ENCODE measurements at regions not wholly inside any gene's neighbourhood (a gene's known extent, or its start where the extent isn't known, plus 50 kb on each side); places are given as distances from the start of the nearest gene placed in this dataset.

DNA sequence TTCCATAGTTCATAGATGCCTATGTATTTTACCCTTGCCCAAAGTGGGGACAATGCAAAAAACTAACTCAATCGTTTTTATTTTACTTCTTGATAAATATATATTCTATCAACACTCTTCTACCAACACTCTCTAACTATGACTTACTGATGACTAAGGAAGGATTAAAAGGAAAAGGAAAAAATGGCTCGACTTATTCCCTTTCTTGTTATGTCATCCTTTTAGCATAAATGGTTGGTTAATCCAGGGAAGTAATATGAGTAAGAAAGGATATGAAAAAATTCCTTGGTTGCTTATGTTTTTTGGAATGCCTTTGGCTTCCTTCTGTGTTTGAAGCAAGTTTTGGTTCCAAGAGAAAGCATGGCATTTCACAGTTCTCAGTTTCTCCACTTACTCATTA lies 1087.1 kb downstream of the C4orf33 start:
- intact Hi-C loops (cut with micrococcal nuclease) (no loop called here), dilution Hi-C loops (cut with HindIII; ENCODE audit: low sequenced_read_pairs, unreplicated experiment) (no loop called here), in situ Hi-C loops (cut with MboI; ENCODE audit: low sequenced_read_pairs) (no loop called here)
- Histone ChIP-seq H2BK20ac (ENCODE audit: low read depth, low read length) (no peak overlapping the region), H4K91ac (ENCODE audit: insufficient read depth, low read depth, low read length) (no peak overlapping the region), H3K9me3 (ENCODE audit: control insufficient read depth, insufficient read depth, low read length) (no peaks in the 10 kb centered on the region), H3K79me1 (ENCODE audit: low read depth in 1 of 2, low read length in 2 of 2) (no peaks in the 10 kb centered on the region), H3K4me1 (ENCODE audit: control insufficient read depth, insufficient read depth, low read length) (no peaks in the 10 kb centered on the region), H3K27ac (ENCODE audit: insufficient read depth, low read length) (no peak overlapping the region), H2AK5ac (ENCODE audit: low read depth, low read length) (no peak overlapping the region), H3K9ac (ENCODE audit: low read depth, low read length) (no peak overlapping the region), H4K5ac (ENCODE audit: low read depth, low read length) (no peak overlapping the region), H3K18ac (ENCODE audit: low read depth, low read length) (no peak overlapping the region), H2AK9ac (replicated peaks; ENCODE audit: low read depth, low read length, poor library complexity) (no peak overlapping the region), H2BK120ac (ENCODE audit: low read depth, low read length) (no peak overlapping the region), H3K36me3 (ENCODE audit: control insufficient read depth, insufficient read depth, low read length) (no peaks in the 10 kb centered on the region), H2AFZ (replicated peaks; ENCODE audit: low read length, poor library complexity) (no peak overlapping the region), H3K14ac (replicated peaks; ENCODE audit: low read depth, low read length) (no peak overlapping the region), H3K4me2 (ENCODE audit: low read depth, low read length) (no peak overlapping the region), H3K4ac (ENCODE audit: low read depth, low read length) (no peak overlapping the region), H4K8ac (ENCODE audit: low read depth in 2 of 2, low read length in 2 of 2) (no peak overlapping the region), H3K4me3 (ENCODE audit: insufficient read depth, low read depth, low read length) (no peak overlapping the region), H4K20me1 (ENCODE audit: insufficient read depth, low read length) (no peaks in the 10 kb centered on the region), H3K9me1 (ENCODE audit: insufficient read depth, low read length) (no peaks in the 10 kb centered on the region), H3K27me3 (ENCODE audit: control insufficient read depth, insufficient read depth, low read length) (no peaks in the 10 kb centered on the region), H2BK5ac (ENCODE audit: low read depth, low read length, poor library complexity, severe bottlenecking) (no peak overlapping the region), H3K56ac (ENCODE audit: extremely low read depth, insufficient read depth, low read length) (no peak overlapping the region), H3K23ac (ENCODE audit: low read depth, low read length) (no peak overlapping the region), H2BK15ac (ENCODE audit: low read depth, low read length) (no peak overlapping the region)
- ChIA-PET POLR2A (ENCODE audit: unreplicated experiment) (no interaction called here), CTCF (no interaction called here)
- DNase-seq (no peak), ATAC-seq (ENCODE audit: low read depth) (no peak)
- WGBS, 2 experiments (ENCODE audit: extremely low coverage in 2 of 2, insufficient read length in 1 of 2), result no CpG with 5 or more reads among the region's 2 CpGs
- no TSS peak for BruUV-seq (replicated peaks)
- TF ChIP-seq, protein P1, sequence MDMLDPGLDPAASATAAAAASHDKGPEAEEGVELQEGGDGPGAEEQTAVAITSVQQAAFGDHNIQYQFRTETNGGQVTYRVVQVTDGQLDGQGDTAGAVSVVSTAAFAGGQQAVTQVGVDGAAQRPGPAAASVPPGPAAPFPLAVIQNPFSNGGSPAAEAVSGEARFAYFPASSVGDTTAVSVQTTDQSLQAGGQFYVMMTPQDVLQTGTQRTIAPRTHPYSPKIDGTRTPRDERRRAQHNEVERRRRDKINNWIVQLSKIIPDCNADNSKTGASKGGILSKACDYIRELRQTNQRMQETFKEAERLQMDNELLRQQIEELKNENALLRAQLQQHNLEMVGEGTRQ (IDR thresholded peaks at IDR 0.05; ENCODE audit: low read depth, low read length), result no peak

Measured in IMR-90 (cell line).